ENCODE measurements at regions not wholly inside any gene's neighbourhood (a gene's known extent, or its start where the extent isn't known, plus 50 kb on each side); places are given as distances from the start of the nearest gene placed in this dataset.

- no peaks in the 10 kb centered on the region for H3F3A ChIP-seq (replicated peaks; ENCODE audit: low read depth)
- H2AFZ ChIP-seq = no peak overlapping the region
- no peaks in the 10 kb centered on the region for H3K4me1 ChIP-seq (ENCODE audit: insufficient read depth)
- no peak for DNase-seq (ENCODE audit: low spot score)
- no peaks in the 10 kb centered on the region for H3K36me3 ChIP-seq (ENCODE audit: insufficient read depth)
- H3K4me3 Mint-ChIP-seq = no peak overlapping the region
- no peaks in the 10 kb centered on the region for H3K79me2 ChIP-seq (replicated peaks; ENCODE audit: insufficient read depth)
- peaks cover 8% of the 10 kb centered on the region for H3K36me3 Mint-ChIP-seq (ENCODE audit: low read depth)
- no peak overlapping the region for H3K4me2 ChIP-seq
- H3K27me3 ChIP-seq (ENCODE audit: insufficient read depth) = no peaks in the 10 kb centered on the region
- no peaks in the 10 kb centered on the region; the same call in 1 of the 3 replicates for H3K4me1 Mint-ChIP-seq
- H4K20me1 ChIP-seq (replicated peaks; ENCODE audit: insufficient read depth) = no peaks in the 10 kb centered on the region
- H3K9me2 ChIP-seq (ENCODE audit: insufficient read depth) = 0 out of 2 replicates have a peak, but pooled peaks cover 4% of the 10 kb centered on the region
- no peak for ATAC-seq
- no peak overlapping the region for H3K27ac Mint-ChIP-seq
- TF ChIP-seq NANOG (IDR thresholded peaks at IDR 0.05; ENCODE audit: borderline replicate concordance) (no peak), REST (IDR thresholded peaks at IDR 0.05; ENCODE audit: unreplicated experiment) (no peak), ZNF331 (CRISPR knock-in tag; IDR thresholded peaks at IDR 0.05; ENCODE audit: low read depth) (no peak), ZNF114 (CRISPR knock-in tag; IDR thresholded peaks at IDR 0.05) (no peak), JUNB (IDR thresholded peaks at IDR 0.05; ENCODE audit: unreplicated experiment) (no peak), ZNF462 (CRISPR knock-in tag; IDR thresholded peaks at IDR 0.05) (no peak), CREB1 (CRISPR knock-in tag; IDR thresholded peaks at IDR 0.05; ENCODE audit: low read depth) (no peak), STAT1 (IDR thresholded peaks at IDR 0.05; ENCODE audit: unreplicated experiment) (no peak)
- peaks cover 9% of the 10 kb centered on the region for H3K9me3 Mint-ChIP-seq
- no peak overlapping the region for H3K4me3 ChIP-seq
- peaks cover 2% of the 10 kb centered on the region for H3K27me3 Mint-ChIP-seq (ENCODE audit: insufficient read depth, low read depth, poor library complexity)
- H3K27ac ChIP-seq (ENCODE audit: low read depth) = no peak overlapping the region
These were observed 414.9 kb downstream of the KCNJ2 start for GRCh38 chr17:70584255-70584654.

Measured in GM23338 (cell line).